ENCODE measurements at regions not wholly inside any gene's neighbourhood (a gene's known extent, or its start where the extent isn't known, plus 50 kb on each side); places are given as distances from the start of the nearest gene placed in this dataset.
"Not testable (repeated sequence)": the region's sequence is repeated elsewhere in the genome, so short reads cannot be mapped to it uniquely, and the experiment has no call there.

DNA sequence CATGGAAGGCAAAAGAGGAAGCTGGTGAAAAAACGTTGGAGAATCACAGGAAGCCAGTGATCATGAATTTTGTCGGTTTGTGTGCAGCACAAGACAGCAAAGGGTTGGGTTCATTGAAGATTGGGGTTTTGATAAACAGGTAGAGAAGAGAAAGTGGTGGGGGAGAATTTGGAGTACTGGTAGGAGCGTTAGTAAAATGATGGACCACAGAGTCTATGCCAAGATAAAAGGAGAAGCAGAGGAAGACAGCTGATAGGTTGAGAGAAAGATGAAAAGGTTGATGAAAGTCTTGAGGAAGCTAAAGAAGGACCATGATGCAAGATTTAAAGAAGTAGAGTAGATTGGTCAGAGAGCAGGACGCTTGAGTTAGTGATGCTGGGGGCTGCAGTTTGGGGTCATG, 156.8 kb upstream of the POU3F1 start:
- no peak for DNase-seq

DNA sequence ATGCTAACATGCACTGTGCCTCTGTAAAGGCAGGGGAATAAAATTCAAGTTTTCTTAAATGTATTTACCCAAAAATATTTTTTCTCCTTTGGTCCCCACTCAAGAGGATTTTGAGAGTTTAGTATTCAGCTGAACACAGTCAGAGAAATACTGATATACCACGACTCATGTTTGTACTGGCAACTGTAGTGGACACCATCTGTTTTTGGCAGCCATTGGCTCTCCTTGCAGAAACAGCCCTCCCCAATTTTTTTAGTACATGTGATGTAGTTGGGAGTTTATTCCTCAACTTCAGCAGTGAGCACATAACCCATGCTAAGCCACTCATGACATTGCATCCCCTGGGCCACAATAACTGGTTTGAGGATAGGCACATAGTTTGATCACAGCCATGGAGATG, 154.8 kb upstream of the POU3F1 start:
- DNase-seq: no peak

DNA sequence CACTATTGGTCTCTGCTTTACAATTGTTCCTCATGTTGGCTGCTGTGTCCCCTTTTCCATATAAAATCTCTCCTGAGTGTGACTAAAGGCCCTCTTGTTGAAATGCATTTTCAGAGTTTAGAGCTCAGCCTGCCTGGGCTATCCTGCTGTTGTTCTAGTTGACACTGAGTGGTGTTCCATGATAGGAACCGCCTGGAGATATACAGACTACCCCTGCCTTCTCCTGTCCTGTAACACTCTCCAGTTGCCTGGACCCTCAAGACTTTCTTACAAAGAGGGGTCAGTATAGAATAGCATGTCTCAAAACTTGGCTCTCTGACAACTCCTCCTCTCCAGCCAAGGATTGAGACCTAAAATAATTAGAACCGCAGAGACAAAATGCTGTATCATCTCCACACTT, 152.0 kb upstream of the POU3F1 start:
- no peak for DNase-seq

DNA sequence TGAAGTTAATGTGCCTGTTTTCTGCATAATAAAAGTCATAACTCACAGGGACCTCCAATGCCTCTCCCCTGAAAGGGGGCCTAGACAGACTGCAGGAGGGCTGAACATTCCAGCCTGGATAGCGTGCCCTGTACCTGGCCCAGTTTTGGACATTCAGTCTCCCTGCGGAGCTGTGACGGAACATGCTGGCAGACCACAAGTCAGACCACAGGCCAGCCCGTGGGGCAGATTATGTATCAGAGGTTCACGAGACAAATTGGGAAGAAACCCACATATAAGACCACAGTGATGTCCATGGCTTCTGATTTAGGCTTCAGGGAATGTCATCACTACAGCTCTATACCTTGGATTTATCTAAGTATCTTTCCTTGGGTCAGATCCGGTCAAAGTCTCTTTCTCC, 151.5 kb upstream of the POU3F1 start:
- DNase-seq: no peak

DNA sequence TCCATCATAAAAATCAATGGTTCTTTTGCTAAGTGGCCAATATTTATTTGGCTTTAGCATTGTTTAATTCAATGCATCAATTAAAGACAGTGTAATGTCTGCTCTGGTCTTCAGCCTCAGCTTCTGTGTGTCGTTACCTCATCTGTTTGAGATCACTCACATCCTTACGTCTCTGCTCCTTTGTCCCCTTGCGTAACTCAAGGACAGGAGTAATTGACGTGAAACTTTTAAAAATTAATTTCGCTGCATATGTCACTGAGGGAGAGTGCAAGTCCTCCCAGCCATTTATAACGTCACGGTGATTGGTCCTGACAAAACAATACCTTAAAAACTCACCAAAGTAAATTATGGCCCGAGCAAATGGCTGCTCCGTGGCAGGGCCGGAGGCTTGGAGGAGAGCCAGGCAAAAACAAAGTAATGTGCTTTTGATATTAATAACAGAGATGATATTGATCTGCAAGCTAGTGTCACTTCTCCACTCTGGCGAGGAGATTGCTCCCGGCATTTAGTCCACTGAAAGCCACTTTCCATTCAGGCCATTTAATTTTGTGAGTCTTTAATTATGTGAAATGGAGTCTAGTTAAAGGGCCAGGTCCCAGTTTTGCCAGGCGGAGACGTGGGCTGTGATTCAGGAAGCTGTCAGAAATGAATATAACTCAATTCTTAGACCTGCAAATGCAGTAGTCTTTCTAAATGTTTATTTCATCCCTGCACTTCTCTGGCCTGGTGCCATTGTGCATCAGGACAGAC, 150.9 kb upstream of the POU3F1 start:
- DNase-seq: no peak

DNA sequence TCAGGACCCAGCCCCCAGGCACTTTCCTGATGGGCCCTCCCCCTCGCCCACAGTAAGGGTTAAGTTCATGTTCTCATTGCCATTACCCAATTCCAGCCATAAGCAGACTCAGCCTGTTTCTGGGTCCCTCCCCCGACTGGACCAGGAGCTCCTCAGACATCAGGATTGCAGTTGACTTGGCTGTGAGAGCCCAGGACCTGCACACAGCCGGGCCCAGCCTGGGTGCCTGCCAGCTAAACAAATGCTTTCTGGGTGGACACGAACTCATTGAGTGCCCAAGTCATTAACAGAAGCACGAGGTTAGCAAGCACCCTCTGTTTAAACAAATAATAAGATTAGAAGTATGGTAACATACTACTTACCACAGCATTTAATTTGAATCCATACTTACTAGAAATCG, 147.9 kb upstream of the POU3F1 start:
- no peak for DNase-seq

DNA sequence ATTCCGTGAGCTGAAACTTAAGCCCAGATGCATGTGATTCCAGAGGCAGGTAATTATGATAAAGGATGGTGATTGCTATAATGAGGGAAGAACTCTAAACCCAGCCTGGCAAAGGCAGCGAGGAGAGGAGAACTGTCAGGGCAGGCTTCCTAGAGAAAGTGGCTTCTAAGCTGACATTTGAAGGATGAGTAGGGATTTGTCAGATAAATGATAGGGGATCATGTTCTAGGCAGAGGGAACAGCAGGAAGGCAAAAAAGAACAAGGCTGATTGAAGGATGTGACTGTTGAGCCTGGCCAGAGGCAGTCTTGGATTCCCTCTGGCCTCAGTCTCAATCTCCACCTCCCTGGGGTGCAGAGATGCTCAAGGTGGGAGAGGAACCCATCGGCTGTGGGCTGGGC, 146.4 kb upstream of the POU3F1 start:
- DNase-seq: no peak

DNA sequence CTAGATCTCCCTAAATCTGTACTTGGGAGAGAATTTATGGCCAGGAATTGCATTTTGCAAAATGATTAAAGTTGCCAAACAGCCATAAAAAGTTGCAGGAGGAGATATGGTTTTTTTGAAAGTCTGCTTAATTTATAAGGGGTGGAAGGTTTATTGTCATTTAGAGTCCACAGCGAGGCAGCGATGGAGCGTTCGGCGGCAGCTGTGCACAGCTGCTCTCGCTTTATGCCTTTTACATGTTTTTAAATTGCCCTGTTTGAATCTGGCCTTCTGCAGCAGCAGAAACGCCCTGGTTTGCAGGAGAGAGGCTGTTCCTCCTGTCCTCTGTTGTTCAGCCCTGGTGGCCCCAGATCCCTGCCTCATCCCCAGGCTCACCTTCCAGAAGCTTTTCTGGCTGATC, 144.9 kb upstream of the POU3F1 start:
- DNase-seq: no peak

DNA sequence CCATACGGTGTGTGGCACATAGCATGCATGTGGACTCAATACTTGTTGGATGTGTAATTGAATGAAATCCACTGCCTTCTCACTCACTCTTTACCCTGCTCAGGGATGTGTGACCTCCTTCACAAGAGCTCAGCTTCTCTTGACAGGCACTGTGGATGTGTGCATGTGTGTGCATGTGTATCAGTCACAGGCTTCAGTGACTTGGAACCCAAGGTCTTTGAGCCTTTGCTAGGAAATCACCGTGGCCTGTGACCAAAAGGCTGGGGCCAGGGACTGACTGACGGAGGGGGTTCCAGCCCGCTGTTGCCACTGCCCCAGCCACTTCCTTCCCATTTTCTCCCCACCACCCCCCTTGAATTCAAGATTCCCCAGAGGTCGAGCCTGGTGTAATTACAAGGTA, 144.4 kb upstream of the POU3F1 start:
- DNase-seq: no peak

DNA sequence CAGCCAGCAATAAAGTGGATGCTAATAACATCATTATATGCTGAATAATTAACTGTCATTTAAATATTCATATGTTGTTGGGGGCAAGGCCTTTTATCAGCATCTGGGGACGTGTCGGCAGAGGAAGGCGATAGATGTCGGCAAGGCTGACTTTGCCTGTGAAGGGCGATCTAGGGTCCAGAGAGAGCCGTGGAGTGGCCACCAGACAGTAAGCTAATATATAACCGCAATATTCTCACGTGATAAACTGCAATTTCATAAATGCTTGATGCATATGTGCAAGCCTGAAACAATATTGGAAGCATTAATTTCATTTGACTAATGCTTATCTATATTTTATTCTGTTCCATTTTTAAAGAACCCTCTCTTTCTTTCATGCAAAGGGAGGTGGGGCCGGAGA, 141.0 kb upstream of the POU3F1 start:
- DNase-seq: no peak

DNA sequence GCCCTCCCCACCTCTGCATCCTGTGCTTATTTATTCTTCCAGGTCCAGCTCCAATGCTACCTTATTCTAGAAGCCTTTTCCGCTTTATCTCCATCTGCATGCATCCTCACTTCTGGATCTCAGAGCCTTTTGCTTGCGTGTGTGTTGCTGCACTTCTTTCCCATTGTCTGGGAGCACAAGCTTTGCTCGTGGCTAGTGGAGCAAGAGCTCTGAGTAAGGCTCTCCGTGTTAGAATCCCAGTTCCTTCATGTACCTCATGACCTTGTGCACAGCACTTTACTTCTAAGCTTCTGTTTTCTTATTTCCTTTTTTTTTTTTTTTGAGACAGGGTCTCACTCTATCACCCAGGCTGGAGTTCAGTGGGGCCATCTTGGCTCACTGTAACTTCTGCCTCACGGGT, 140.0 kb upstream of the POU3F1 start:
- no peak for DNase-seq

DNA sequence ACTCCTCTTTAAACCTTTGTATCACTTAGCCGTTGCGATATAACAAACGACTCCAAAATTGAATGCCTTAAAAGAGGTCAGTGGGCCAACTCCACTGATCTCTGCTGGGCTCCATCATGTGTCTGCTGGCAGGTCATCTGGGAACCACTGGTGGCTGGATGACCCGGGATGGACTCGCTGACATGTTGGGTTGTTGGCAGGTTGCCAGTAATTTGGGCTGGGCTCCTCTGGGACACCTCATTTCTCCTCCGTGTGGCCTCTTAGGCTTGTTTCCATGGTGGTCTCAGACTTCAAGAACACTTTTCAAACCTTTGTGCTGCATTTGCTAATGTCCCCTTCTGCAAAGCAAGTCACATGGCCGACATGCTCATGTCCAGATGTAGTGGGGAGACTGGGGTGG, 139.3 kb upstream of the POU3F1 start:
- no peak for DNase-seq

DNA sequence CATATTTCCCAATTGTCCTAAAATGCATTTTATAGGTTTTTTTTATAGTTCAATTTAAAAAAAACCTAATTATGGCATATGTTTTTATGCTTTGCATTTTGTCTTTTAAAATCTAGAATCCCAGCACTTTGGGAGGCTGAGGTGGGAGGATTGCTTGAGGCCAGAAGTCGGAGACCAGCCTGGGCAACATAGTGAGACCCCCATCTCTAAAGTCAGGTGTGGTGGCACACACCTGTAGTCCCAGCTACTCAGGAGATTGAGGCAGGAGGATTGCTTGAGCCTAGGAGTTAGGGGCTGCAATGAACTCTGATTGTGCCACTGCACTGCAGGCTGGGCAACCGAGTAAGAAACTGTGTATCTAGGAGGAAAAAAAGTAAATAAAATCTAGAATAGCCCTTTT, 137.2 kb upstream of the POU3F1 start:
- DNase-seq: no peak

DNA sequence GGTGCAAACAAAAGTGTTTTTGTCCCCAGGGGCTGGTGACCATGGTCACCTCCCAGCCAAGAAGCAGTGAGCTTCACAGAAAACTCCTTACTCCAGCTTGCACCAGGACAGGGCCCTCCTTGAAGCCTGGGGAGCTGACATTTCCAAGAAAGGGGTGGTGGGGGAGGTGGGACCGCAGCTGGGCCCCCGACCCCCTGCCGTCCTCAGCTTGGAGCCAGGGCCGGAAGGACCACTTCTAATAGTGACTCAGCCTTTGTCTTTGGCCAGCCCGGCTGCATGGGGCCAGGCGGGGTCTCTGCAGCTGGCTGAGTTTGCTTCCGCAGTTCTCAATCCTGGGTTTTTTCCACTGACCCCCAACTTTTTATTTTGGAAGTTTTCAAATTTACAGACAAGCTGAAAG, 136.5 kb upstream of the POU3F1 start:
- no peak for DNase-seq

DNA sequence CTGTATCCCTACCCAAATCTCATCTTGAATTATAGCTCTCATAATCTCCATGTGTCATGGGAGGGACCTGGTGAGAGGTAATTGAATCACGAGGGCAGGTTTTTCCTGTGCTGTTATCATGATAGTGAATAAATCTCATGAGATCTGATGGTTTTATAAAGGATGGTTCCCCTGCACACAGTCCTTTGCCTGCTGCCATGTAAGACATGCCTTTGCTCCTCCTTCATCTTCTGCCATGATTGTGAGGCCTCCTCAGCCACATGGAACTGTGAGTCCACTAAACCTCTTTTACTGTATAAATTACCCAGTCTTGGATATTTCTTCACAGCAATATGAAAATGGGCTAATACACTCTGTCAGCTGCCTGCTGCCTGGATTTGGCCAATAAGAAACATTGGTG, 133.8 kb upstream of the POU3F1 start:
- DNase-seq: not testable (repeated sequence)

DNA sequence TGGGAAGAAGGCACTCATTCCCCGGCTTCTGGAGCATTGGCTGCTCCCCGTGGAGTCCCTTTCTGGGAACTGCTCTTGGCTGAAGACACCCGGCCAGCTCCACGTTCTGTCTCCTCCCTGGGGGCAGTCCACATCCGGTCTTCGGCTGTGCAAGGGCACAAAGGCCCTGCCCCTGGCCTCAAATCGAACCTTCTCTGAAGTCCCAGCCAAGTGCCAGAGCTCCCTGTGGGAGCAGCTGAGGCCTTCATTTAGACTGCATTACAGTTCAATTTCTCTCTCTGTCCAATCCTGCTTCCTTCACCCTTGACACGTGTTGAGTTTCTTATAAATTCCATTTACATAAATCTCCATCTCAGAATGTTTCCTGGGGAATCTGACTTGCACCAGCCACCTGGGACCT, 132.9 kb upstream of the POU3F1 start:
- DNase-seq: no peak

DNA sequence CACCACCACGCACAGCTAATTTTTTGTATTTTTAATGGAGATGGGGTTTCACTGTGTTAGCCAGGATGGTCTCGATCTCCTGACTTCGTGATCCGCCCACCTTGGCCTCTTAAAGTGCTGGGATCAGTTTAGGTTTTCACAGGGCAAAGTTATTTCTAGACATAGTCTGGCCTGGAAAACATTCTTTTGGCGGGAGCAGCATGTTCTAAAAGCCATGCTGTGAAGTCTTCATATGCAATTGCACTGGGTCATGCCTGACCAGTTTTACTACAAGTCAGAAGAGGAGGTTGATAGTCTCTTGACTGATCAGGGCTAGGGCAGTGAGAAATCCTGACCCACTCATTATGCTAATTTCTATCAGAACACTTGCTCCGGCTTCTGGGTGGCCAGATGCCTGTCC, 131.6 kb upstream of the POU3F1 start:
- no peak for DNase-seq

DNA sequence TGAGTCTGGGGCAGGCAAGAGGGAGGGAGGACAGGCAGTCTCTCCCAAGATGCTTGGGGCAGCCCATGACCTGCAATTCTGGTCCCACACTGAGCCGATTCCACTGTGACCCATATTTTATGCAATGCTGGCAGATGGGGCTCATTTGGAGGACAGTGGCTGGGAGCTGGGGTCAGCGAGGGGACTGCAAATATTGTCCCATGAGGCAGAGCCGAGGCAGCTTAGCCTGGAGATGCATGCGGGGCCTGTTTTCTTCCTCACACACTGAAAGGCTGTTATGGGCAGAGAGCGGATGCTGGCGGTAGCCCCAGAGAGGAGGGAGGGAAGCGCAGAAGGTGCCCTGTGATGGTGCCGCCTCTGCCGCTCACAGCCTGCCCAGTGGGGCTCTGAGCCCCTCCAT, 128.5 kb upstream of the POU3F1 start:
- no peak for DNase-seq

DNA sequence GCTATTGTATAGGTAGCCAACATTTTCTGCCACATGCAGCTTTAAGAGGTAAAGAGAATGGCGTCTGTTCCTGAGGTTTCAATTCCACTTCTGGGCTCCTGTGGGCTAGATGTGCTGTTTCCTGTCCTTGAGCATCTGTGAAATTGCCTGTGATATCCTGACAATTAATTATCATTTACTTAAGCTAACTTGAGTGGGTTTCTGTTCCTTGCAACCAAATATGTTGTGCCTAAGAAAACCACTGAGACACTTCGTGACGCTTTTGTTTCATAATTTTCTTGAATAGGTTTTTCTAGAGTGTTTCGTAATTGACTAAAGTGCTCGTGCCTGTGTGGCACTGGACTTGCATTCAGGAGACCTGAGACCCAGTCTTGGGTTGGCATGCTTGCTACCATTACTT, 127.3 kb upstream of the POU3F1 start:
- DNase-seq: no peak

DNA sequence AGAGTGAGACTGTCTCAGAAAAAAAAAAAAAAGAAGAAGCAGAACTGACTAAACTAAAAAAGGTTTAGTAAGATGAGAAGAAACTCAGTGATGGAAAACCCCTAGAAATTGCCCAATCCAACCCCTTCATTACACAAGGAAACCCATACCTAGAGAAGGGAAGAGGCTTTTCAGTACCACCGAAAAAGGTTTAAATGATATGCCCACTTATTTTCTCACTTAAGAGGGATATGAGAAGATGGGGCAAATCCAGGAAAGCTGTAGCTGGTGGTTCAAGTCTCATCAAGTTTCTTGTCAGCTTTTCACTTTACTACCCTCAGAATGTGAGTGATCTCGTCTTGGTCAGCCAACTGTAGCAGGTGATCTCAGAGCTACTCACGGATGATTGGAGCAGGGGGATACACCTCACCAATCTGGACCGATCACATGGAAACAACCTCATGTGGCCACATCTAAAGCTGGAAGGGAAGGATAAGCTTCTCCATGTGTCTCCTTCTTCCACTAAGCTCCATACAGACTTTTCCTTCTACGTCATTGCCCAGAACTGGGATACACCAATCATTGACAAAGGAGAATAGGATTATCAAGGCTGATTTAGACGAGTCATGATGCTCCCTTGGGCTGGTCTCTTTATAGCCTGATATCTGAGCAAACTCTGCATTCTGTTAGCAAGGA, 126.7 kb upstream of the POU3F1 start:
- DNase-seq: no peak

DNA sequence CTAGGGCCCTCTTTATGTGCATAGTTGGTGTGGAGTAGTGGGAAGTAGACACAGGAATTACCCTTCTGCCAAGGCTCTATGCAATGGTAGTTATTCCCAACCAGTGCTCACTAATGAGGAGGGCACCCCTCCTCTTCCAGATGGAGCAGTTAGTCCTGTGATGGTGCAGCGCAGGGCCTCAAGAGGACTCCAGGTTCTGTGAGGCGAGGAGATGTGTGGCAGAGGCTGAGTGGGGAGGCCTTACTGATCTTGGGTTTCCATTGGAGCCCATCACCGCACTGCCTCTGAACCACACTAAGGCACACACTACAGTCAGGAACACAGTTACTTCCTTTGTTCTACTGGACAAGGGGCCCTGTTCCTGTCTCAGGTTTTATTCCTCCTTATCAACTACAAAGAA, 122.5 kb upstream of the POU3F1 start:
- no peak for DNase-seq

DNA sequence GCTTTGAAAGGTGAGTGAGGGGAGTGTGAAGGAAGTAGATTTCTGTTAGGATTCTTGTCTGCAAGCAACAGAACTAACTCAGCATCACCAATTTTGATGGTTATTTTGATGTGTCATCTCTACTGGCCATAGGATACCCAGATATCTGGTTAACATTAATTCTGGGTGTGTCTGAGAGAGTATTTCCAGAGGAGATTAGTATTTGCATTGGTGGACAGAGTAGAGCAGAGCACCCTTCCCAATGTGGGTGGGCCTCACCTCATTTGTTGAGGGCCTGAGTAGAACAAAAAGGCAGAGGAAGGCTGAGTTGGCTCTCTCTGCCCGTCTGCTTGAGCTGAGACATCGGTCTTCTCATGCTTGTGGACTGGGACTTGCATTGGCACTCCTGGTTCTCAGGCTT, 121.8 kb upstream of the POU3F1 start:
- DNase-seq: no peak

DNA sequence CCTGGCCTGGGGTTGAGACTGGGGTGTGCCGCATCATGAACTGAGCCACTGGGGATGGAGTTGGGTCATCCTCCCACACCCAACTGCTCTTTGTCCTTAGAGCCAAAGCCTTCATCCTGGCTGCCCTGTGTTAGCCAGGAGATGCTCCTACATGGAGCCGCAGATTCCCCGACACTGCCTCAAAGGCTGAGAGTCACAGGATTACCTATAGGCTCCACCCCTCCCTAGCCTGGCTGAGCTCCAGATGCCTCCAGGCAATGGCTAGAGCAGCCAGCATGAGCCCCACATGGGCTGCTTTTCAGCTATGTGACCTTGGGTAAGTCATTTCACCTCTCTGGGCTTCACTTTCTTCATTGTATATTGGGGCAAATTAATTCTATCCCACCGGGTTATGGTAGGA, 119.9 kb upstream of the POU3F1 start:
- no peak for DNase-seq

DNA sequence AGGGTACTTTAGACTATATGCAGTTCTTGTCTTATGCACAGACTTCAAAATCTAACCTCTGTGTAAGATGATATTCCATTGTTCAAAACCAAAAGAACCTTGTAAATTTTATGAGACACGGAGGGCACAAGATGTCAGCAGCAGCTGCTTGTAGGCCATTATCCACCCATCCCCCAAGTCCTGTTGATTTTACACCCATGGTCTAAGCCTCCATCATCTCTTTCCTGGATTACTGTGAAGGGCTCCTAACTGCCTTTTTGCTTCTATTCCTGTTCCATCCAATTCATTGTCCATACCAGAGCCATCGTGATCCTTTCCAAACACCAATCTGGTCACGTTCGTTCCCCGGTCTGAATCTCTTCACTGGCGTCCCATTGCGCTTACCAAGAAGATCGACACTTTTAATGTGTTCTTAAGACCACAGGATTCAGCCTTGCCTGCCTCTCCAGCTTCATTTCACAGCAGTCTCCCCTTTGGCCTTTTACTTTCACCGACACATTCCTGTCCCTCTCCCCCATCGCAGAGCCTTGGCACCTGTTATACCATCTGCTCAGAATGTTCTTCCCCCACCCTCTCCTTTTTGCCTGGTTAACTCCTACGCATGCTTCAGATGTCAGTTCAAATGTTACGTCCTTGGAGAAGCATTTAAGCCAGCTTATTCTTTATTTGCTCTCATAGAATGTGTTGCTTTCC, 107.3 kb upstream of the POU3F1 start:
- DNase-seq: no peak

All from NCI-H1930 (cell line).